GM19238 (cell line): ENCODE measurements at regions not wholly inside any gene's neighbourhood (a gene's known extent, or its start where the extent isn't known, plus 50 kb on each side); places are given as distances from the start of the nearest gene placed in this dataset.

Source experiments
- DNase-seq: peaks from one replicate; pipeline ENCODE4 v3.0.0; 2011; ENCODE audit warnings: low spot score; ENCODE audit not compliant: insufficient read length

- DNase-seq, result no peak
These were observed 1552.1 kb downstream of the AACS start for GRCh38 chr12:126617312-126617711.

- DNase-seq, result no peak
These were observed 1562.4 kb downstream of the AACS start for GRCh38 chr12:126627596-126627995.

DNA sequence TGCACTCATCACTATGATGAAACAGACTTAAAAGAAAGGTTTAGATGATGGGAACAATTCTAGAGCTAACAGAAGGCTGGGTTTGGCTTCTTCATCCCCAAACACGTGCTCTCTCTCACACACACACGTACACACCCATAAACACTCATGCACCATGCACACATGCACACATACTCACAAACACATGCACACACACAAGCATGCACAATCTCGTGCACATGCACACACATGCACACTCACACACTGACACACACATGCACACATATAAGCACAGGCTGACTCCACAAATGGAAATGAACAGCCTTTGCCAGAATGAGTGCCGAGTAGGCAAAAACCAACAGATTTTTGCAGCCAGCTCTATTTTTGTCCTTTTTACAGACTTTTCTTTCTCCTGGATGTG, 1571.6 kb downstream of the AACS start:
- no peak for DNase-seq

- no peak for DNase-seq
These were observed 1579.2 kb downstream of the AACS start for GRCh38 chr12:126644236-126645020.

DNA sequence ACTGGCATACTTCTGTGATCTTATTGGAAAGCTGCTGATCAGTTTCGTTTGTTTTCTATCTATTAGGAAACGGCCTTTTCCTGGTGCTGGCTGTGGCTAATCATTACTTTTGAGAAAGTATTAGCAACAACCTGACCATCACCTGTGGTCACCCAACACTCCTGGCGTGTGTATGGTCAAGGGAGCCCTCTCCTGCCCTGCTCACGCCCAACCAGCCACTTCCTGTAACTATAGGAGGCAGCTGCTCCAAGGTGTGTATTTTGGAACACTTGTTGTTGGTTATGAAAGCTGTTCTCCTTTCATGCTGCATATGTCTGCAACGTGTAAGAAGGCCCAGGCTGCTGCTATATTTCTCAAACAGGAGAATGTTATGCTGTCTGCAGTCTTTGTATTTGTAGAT, 1582.8 kb downstream of the AACS start:
- no peak for DNase-seq

GRCh38 chr12:126651133-126651532, 1585.9 kb downstream of the AACS start:
- no peak for DNase-seq

GRCh38 chr12:126663304-126664094, 1598.3 kb downstream of the AACS start:
- no peak for DNase-seq

DNA sequence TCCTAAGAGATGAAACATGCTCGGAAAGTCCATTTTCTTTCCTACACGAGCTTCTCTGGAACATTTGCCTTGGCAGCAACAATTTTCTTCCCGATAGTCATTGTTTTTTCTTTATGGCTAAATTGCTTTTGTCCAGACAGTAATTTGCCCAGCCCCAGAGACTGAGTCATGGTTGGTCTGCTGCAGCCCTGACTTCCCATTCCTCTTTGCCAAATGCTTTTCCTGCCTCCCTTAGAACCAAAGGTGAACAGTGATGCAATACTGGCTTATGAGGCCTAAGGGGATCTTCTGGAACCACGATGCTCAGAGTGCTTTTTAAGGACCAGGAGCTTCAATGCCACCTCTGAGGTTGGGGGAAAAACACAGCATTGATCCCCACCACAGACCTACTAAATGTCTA, 1599.6 kb upstream of the TMEM132C start:
- no peak for DNase-seq

DNA sequence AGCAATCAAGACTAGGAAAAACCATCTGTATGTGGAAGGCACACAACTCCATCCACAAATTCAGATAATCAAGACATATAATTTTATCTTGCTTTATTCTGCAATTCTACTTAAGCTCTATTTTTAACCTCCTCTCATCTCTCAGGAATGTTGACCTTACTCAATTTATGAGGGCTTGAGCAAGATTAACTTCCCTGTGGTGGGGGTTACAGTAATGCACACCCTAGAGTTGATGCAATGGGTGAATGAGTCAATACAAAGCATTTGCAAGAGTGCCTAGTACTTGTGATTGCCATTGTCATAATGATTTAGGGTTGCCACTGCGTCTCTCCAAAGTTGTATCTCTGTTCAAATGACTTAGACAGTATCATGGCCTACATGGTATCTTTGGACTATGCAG, 1598.4 kb upstream of the TMEM132C start:
- DNase-seq, result no peak

GRCh38 chr12:126668961-126669360, 1598.0 kb upstream of the TMEM132C start:
- DNase-seq, result no peak

GRCh38 chr12:126676434-126676833, 1590.5 kb upstream of the TMEM132C start:
- DNase-seq, result no peak

DNA sequence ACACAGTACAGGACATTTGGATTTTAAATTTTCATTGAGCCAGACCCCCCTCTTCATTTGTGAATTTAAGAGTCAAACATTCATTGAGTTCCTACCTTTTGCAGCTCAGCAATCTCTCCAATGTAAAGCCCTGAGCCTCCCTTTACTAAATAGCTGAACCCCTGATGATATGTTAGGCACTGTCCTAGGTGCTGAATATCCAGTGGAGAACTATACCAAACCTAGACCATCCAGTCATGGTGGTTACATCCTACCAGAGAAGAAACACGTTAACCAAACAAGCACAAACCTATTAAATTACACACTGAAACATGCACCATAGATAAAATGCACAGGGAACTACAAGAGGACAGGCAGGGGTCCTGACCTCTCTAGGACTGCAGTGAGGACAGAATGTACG, 1585.3 kb upstream of the TMEM132C start:
- DNase-seq, result no peak

- DNase-seq, result no peak
These were observed 1582.3 kb upstream of the TMEM132C start for GRCh38 chr12:126684703-126685102.

DNA sequence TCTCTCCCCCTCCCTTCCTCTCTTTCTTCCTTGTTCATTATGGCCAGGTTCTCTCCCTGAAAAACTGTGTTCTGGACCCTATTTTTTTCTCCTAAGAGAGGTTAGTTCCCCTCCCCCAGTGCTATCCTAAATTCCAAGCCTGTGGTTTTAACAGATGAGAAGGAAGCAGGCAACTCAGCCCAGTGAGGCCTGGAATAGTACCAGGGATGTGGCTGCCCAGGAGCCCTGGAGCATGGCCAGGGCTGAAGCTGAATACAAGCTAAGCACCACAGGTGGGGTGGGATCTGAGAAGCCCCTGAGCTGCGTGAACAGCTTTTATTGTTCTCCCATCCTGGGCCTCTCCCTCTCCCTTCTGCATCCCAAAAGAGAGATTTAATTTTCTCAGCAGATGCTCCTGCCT, 1581.3 kb upstream of the TMEM132C start:
- DNase-seq, result no peak

GRCh38 chr12:126688556-126688955, 1578.4 kb upstream of the TMEM132C start:
- no peak for DNase-seq

GRCh38 chr12:126700096-126700495, 1566.9 kb upstream of the TMEM132C start:
- DNase-seq, result no peak

DNA sequence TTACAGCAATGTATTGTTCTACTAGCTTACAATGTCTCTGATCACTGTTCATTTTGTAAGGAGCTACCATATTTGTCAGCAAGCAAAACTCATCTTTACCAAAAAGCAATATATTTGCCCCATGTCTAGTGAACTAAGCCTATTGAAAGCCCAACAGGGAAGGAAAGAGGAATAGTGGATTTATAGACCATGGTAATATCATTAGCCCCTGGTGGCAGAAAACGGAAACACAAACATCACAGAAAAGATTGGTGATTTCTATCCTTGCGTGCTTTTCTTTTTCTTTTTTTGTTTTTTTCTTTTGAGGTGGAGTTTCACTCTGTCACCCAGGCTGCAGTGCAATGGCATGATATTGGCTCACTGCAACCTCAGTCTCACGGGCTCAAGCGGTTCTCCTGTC, 1562.4 kb upstream of the TMEM132C start:
- DNase-seq, result no peak

GRCh38 chr12:126706300-126706699, 1560.7 kb upstream of the TMEM132C start:
- DNase-seq, result no peak

GRCh38 chr12:126708492-126708896, 1558.5 kb upstream of the TMEM132C start:
- no peak for DNase-seq

GRCh38 chr12:126718365-126718764, 1548.6 kb upstream of the TMEM132C start:
- DNase-seq, result no peak

DNA sequence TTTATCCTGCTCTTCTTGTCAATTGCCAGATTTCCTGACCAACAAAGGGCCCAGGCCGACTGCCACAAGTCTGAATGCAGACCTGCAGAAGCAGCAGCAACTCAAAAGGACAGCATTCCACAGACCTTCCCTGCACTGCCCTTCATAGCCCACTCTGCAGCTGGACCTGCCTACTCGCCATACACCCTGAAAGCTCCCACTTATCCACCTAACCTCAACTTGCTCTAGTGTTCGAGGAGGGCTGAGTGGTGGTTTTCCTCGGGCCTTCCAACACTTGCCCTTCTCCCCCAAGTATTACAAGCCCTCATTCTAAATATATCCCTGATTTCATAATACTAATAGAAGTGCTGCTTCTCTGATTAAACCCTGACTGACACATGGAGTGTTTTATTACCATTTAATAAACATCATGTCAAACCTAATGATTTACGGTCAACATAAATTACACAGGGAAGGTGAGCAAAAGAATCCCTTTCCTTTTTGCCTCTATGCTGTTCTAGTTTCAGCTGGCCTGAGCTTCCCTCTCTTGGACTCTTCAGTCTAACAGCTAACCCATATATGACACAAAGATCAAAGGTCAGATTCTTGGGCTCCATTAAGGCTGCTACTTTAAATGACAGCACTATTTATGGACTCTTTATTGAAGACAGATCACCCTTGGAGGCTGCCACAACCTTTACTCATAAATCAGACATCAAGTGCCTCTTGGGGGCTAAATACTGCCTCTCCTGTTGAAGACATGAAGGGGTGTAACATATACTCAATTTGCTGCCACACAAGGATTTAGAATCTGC, 1546.9 kb upstream of the TMEM132C start:
- no peak for DNase-seq
